Activated CD8-positive, alpha-beta T cell treated with anti-CD3 and anti-CD28 coated beads, Interleukin-2, amount 10 ng/mL, durations not matched to agents 7 days and 5 days (primary cell): ENCODE measurements at regions not wholly inside any gene's neighbourhood (a gene's known extent, or its start where the extent isn't known, plus 50 kb on each side); places are given as distances from the start of the nearest gene placed in this dataset.

Experiments
- ATAC-seq: fragments of 150-1000 bp; cut with Tn5 transposase; one replicate; pipeline ENCODE4 v1.10.0; 2021; ENCODE audit warnings: moderate library complexity
- CTCF ChIA-PET: fragments of 350-600 bp; sonication (Branson Sonifier 250); formaldehyde crosslinking; loops from one replicate; lab custom pipeline; 2021; ENCODE audit warnings: antibody characterized with exemption; lab: Charles Lee
- POLR2A ChIA-PET: fragments of 350-600 bp; sonication (Branson Sonifier 250); formaldehyde crosslinking; loops from one replicate; lab custom pipeline; 2021; ENCODE audit warnings: antibody characterized with exemption; lab: Charles Lee
- DNase-seq: peaks from one replicate; pipeline ENCODE4 v3.0.0-alpha.2; 2020
- H3K27ac Mint-ChIP-seq: one replicate; pipeline ENCODE4 v1.8.0; 2021; ENCODE audit warnings: mild to moderate bottlenecking, mixed read lengths
- H3K27me3 Mint-ChIP-seq: one replicate; pipeline ENCODE4 v1.8.0; 2021; ENCODE audit warnings: low read depth, mixed read lengths
- H3K36me3 Mint-ChIP-seq: one replicate; pipeline ENCODE4 v1.8.0; 2021; ENCODE audit warnings: low read depth, mixed read lengths
- H3K4me1 Mint-ChIP-seq: one replicate; pipeline ENCODE4 v1.8.0; 2021; ENCODE audit warnings: low read depth, mixed read lengths
- H3K4me3 Mint-ChIP-seq: one replicate; pipeline ENCODE4 v1.8.0; 2021; ENCODE audit warnings: mild to moderate bottlenecking, mixed read lengths
- H3K9me3 Mint-ChIP-seq: one replicate; pipeline ENCODE4 v1.8.0; 2022; ENCODE audit warnings: mixed read lengths; ENCODE audit not compliant: insufficient read depth

DNA sequence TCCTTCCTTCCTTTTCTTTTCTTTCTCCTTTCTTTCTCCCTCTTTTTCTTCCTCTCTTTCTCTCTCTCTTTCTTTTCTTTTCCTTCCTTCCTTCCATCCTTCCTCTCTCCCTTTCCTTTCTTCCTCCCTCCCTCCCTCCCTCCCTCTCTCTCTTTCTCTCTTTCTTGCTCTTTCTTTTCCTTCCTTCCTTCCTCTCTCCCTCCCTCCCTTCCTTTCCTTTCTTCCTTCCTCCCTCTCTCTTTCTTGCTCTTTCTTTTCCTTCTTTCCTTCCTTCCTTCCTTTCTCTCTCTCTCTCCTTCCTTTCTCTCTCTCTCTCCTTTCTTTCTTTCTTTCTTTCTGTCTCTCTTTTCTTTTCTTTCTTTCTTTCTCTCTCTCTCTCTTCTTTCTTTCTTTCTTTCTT is 207.6 kb downstream of the ATP23 start:
- Mint-ChIP-seq H3K4me1 (no peaks in the 10 kb centered on the region), H3K9me3 (no peaks in the 10 kb centered on the region), H3K4me3 (no peak overlapping the region), H3K27me3 (no peaks in the 10 kb centered on the region), H3K27ac (no peak overlapping the region), H3K36me3 (no peaks in the 10 kb centered on the region)
- ATAC-seq (no peak), DNase-seq (no peak)
- POLR2A ChIA-PET = no interaction called here
- CTCF ChIA-PET = interaction anchor here (0.9 kb wide), 1 partner anchor 172 kb away, joined by 3 read pairs; no protein-coding TSS in a partner anchor

DNA sequence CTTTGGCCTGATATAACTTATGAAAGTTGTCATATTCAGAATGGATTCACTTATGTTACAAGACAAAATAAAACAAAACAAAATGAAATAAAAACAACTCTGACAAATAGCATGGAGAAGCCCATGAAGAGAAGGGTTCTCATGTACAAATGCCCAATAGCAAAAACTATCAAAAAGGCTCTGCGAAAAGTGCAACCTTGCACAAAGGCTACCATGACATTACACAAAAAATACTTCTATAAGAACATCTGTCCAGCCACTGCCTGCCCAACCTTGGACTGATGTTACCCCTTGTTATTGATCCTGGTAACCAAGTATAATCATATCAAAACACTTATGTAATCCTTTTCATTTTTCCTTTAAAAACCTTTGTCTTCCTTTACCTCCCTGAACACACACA is 213.0 kb downstream of the ATP23 start:
- Mint-ChIP-seq H3K27me3 (no peaks in the 10 kb centered on the region), H3K4me3 (no peak overlapping the region), H3K36me3 (no peaks in the 10 kb centered on the region), H3K9me3 (no peaks in the 10 kb centered on the region), H3K4me1 (no peaks in the 10 kb centered on the region), H3K27ac (no peak overlapping the region)
- ChIA-PET POLR2A (no interaction called here), CTCF (no interaction called here)
- DNase-seq = no peak
- no peak for ATAC-seq

DNA sequence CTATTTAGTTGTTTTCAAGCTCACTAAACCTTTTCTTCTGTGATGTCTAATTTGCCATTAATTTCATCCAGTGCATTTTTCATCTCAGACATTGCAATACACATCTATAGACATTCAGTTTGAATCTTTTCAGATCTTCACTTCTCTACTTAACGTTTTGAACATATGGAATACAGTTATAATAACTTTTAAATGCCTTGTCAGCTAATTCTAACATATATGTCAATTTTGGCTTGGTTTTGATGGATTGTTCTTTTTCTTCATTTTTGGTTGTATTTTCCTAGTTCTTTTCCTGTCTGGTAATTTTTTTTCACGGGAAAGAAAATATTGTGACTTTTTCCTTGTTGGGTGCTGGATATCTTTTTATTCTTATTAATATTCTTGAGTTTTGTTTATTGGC is 215.3 kb downstream of the ATP23 start:
- Mint-ChIP-seq H3K4me1 (no peaks in the 10 kb centered on the region), H3K27me3 (no peaks in the 10 kb centered on the region), H3K36me3 (no peaks in the 10 kb centered on the region), H3K9me3 (no peaks in the 10 kb centered on the region), H3K4me3 (no peak overlapping the region), H3K27ac (no peak overlapping the region)
- ChIA-PET POLR2A (no interaction called here), CTCF (no interaction called here)
- DNase-seq (no peak), ATAC-seq (no peak)

DNA sequence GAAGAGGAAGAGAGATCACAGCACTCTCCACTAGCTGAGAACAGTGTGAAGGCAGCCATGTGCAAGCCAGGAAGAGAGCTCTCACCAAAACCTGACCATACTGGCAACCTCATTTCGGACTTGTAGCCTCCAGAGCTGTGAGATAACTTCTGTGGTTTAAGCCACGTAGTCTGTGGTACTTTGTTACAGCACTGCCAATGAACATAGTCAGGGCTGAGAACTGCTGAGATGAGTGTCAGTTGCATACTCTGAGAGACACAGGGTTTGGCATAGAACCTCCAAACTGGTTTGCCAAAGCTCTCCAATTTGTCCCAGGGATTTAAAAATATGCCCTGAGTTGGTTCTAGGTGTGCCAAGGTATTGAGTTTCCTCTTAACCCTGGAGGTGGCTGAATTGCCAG is 218.6 kb downstream of the ATP23 start:
- Mint-ChIP-seq H3K4me1 (no peaks in the 10 kb centered on the region), H3K4me3 (no peak overlapping the region), H3K36me3 (no peaks in the 10 kb centered on the region), H3K27me3 (peaks cover 2% of the 10 kb centered on the region), H3K27ac (no peak overlapping the region), H3K9me3 (no peaks in the 10 kb centered on the region)
- no peak for DNase-seq
- CTCF ChIA-PET = interaction anchor here (0.7 kb wide), 1 partner anchor 16 kb away, joined by 3 read pairs; no protein-coding TSS in a partner anchor
- POLR2A ChIA-PET = no interaction called here
- ATAC-seq = no peak

DNA sequence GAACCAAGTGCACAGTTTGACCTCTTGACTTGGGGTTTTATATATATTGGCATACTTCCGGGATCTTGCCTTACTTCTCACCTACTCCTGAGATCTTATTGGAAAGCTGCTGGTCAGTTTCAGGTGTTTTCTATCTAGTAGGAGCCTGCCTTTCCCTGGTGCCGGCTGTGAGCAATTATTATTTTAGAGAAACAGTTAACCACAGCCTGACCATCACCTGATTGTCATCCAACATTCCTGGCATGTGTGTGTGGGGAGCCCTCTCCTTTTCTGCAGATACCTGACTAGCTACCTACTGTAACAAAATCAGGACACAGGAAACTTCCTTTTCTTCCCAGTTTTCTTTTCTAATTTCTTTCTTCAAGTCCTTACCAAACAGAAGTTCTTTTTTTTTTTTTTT is 220.4 kb downstream of the ATP23 start:
- peaks cover 2% of the 10 kb centered on the region for H3K27me3 Mint-ChIP-seq
- H3K4me1 Mint-ChIP-seq = no peaks in the 10 kb centered on the region
- no peaks in the 10 kb centered on the region for H3K36me3 Mint-ChIP-seq
- H3K27ac Mint-ChIP-seq = no peak overlapping the region
- DNase-seq (no peak), ATAC-seq (no peak)
- ChIA-PET CTCF (no interaction called here), POLR2A (no interaction called here)
- H3K9me3 Mint-ChIP-seq = no peaks in the 10 kb centered on the region
- no peak overlapping the region for H3K4me3 Mint-ChIP-seq

DNA sequence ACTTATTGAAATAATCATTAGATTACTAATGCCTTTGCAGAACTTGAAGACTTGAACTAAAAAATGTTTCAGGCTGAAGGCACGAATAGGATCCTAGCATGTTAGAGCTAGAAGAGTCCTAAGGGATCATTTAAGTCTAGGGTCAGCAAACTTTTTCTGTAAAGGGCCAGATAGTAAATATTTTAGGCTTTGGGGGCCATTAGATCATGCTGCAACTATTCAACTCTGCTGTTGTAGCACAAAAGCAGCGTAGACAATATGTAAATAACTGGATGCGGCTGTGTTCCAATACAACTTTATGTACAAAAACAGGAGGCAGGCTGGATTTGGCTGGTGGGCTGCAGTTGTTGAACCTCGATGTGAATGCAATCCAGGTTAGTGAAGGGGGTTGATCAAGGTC is 221.7 kb downstream of the ATP23 start:
- Mint-ChIP-seq H3K27ac (no peak overlapping the region), H3K4me3 (no peak overlapping the region), H3K4me1 (no peaks in the 10 kb centered on the region), H3K27me3 (peaks cover 2% of the 10 kb centered on the region), H3K9me3 (no peaks in the 10 kb centered on the region), H3K36me3 (no peaks in the 10 kb centered on the region)
- no peak for ATAC-seq
- DNase-seq = no peak
- CTCF ChIA-PET = no interaction called here
- POLR2A ChIA-PET = no interaction called here

DNA sequence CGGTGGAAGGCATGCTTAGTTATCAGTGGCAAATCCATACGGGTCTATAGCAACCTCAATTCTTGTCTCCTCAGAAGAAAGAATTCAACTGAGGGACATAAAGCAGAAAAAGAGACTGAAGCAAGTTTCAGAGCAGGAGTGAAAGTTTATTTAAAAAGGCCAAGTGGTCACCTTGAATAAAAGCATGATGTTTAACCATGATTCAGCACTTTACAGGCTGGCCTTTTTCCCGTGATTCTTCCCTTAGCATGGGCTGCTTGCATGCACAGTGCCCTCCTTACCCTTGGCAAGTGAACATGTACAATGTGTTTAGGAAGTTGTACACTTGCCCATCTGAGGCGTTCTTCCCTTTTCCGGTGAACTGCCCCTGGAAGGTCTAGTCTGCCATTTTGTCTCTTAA is 225.3 kb downstream of the ATP23 start:
- Mint-ChIP-seq H3K36me3 (no peaks in the 10 kb centered on the region), H3K4me3 (no peak overlapping the region), H3K9me3 (no peaks in the 10 kb centered on the region), H3K27ac (no peak overlapping the region), H3K4me1 (no peaks in the 10 kb centered on the region), H3K27me3 (peaks cover 7% of the 10 kb centered on the region)
- ChIA-PET CTCF (no interaction called here), POLR2A (no interaction called here)
- no peak for ATAC-seq
- no peak for DNase-seq

DNA sequence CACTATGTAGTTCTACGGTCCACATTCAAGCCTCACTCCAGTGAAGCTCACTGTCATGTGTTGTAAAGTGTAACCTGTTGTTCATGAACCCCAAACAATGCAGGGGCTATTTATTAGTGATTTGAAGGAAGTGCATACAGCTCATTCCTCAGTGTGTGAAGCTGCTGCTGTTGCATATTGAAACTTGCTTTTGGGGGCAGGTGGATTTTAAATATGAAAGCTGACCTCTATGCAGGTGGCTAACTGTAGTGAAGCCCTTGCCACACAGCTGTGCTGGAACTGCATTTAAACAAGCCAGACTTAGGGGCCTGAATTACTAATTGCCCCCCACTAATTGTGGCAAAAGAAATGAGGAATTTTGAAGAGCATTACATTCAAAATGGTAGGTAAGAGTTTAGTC is 226.3 kb downstream of the ATP23 start:
- H3K9me3 Mint-ChIP-seq = no peaks in the 10 kb centered on the region
- no peak overlapping the region for H3K4me3 Mint-ChIP-seq
- no peak overlapping the region for H3K27ac Mint-ChIP-seq
- H3K27me3 Mint-ChIP-seq = peaks cover 7% of the 10 kb centered on the region
- H3K36me3 Mint-ChIP-seq = no peaks in the 10 kb centered on the region
- ChIA-PET POLR2A (no interaction called here), CTCF (no interaction called here)
- ATAC-seq (no peak), DNase-seq (no peak)
- H3K4me1 Mint-ChIP-seq = no peaks in the 10 kb centered on the region

DNA sequence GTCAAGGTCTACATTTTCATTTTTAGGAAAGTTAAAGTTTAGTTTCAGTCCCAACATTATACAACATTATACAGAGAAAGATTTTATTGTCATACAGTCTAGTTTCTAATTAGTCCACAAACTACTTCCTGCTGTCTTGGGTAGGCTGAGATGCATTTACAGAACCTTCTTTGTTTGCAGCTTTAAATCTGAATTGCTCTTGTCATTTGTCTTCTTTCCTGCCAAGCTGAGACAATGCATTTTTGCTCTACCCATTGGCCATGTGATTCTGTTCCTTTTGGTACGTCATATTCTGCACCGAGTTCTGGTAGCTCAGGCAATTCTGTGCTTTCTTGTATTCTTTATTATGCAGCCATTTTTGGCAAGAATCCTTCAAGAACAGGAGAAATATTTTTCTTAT is 228.5 kb downstream of the ATP23 start:
- Mint-ChIP-seq H3K27ac (no peak overlapping the region), H3K36me3 (no peaks in the 10 kb centered on the region), H3K27me3 (peaks cover 4% of the 10 kb centered on the region), H3K9me3 (no peaks in the 10 kb centered on the region), H3K4me3 (no peak overlapping the region), H3K4me1 (no peaks in the 10 kb centered on the region)
- ATAC-seq (no peak), DNase-seq (no peak)
- ChIA-PET CTCF (no interaction called here), POLR2A (no interaction called here)

DNA sequence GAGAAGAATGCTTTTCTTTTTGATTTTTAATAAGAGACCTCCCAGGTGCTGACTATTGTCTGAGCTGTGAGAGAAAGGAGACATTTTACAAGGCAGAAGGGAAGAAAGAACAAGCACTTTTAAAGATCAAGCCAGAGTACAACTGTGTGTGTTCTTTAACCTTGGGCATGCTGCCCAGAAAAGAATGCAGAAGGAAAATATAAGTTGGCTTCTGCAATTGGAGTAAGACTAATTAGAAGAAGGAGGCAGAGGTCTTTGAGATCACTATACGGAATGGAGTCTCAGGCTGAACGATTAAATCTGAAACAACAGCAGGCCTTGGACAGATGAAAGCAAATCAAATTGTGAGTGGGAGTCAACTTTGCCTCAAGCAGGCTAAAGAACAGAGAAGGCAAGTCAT is 230.5 kb downstream of the ATP23 start:
- ChIA-PET CTCF (no interaction called here), POLR2A (no interaction called here)
- Mint-ChIP-seq H3K27me3 (peaks cover 7% of the 10 kb centered on the region), H3K27ac (no peak overlapping the region), H3K4me3 (no peak overlapping the region), H3K4me1 (no peaks in the 10 kb centered on the region), H3K36me3 (no peaks in the 10 kb centered on the region), H3K9me3 (no peaks in the 10 kb centered on the region)
- DNase-seq (no peak), ATAC-seq (no peak)

DNA sequence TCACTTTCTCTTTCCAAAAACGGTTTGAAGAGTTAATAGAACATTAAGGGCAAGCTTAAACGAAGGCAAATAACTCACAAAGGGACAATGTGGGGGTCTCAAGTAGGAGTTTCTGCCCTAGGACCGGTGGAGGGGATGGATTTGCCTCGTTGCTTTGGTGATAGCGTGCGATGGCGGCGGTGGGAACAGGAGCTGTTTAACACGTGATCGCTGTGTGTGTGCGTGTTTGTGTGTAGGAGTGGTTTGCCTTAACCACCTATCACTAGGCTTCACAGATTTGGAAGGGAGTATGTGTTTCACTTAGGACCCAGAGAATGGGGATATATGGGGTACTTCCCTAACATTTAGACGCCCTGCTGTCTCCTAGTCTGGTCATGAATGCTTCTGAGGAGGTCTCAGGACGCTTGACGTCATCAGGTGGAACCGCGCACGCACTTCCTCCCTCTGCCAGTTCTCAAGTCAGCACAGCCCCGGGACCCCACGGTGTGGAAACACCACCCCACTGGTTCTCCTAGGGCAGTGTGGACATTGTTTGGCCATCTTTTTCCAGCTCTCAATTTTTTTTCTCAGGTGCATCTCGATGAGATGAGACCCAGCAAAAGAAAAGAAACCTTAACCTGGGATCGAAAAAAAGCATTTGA is 231.2 kb downstream of the ATP23 start:
- Mint-ChIP-seq H3K4me1 (no peaks in the 10 kb centered on the region), H3K4me3 (no peak overlapping the region), H3K9me3 (no peaks in the 10 kb centered on the region), H3K27me3 (peaks cover 13% of the 10 kb centered on the region), H3K27ac (no peak overlapping the region), H3K36me3 (no peaks in the 10 kb centered on the region)
- ChIA-PET CTCF (no interaction called here), POLR2A (no interaction called here)
- ATAC-seq (no peak), DNase-seq (no peak)

DNA sequence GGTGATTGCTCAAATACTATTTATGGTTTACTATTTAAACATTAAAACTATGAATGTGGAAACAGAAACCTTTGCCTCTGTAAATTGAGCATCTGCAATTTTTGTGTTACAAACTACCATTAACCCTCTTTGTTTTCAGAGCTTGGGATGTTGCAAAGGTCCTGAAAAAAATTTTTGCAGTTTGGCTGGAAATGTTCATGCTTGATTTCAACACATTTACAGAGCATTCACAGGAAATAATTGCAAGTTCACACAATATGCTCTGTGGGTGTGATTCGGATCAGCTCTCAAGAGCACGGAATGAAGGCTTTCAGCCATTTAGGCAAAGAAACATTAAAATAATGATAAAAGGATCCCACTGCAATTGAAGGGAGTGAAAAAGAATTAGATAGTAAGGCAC is 232.9 kb downstream of the ATP23 start:
- DNase-seq (no peak), ATAC-seq (no peak)
- no peaks in the 10 kb centered on the region for H3K4me1 Mint-ChIP-seq
- no peak overlapping the region for H3K4me3 Mint-ChIP-seq
- no peaks in the 10 kb centered on the region for H3K9me3 Mint-ChIP-seq
- ChIA-PET CTCF (no interaction called here), POLR2A (no interaction called here)
- peaks cover 11% of the 10 kb centered on the region for H3K27me3 Mint-ChIP-seq
- H3K36me3 Mint-ChIP-seq = no peaks in the 10 kb centered on the region
- no peak overlapping the region for H3K27ac Mint-ChIP-seq

DNA sequence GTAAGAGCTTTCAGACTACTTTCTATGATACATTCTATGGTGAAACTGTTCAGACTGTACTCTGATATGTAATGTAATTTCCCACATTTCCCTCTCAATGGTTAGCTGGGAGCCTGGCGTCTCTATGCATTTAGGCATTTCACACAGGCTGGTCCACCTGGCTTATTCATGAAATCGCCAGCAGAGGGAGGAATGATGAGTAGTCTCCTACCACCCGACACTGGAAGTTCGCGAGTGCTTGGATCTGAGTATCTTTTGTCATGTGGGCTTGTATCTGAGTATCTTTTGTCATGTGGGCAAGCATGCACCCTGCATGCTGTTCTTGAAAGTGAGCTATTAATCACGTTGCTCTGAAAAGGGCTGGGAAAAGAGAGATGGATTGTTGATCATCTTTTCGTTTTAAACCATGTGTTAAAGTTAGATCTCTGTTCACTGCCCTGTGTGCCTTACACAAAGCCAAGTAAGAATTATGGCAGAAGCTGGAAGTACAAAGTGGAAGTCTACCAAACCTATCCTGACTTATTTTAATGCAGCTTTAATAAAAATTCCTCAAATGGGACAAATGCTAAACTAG is 235.0 kb downstream of the ATP23 start:
- Mint-ChIP-seq H3K9me3 (no peaks in the 10 kb centered on the region), H3K4me1 (no peaks in the 10 kb centered on the region), H3K27me3 (peaks cover 11% of the 10 kb centered on the region), H3K36me3 (no peaks in the 10 kb centered on the region), H3K4me3 (no peak overlapping the region), H3K27ac (no peak overlapping the region)
- ChIA-PET CTCF (interaction anchor here (1.3 to 1.5 kb wide), 2 partner anchors 8 to 11 kb away, joined by 3 read pairs; no protein-coding TSS in a partner anchor), POLR2A (no interaction called here)
- peak; percentile 53 for ATAC-seq
- DNase-seq = peak; percentile 38
